Activated T-cell treated with anti-CD3 and anti-CD28 coated beads, Interleukin-2, amount 50 U/mL, for 4 hours (primary cell): ENCODE measurements at regions not wholly inside any gene's neighbourhood (a gene's known extent, or its start where the extent isn't known, plus 50 kb on each side); places are given as distances from the start of the nearest gene placed in this dataset.

ENCODE experiments used
- ATAC-seq, 2 donors: fragments of 200-7000 bp; cut with Tn5 transposase; one replicate each; pipeline ENCODE4 v1.10.0; 2021
- DNase-seq: peaks from one replicate; pipeline ENCODE4 v3.0.0-alpha.2; 2020
- H3K27me3 Mint-ChIP-seq: one replicate; pipeline ENCODE4 v1.8.0; 2021; ENCODE audit warnings: low read depth, mixed read lengths
- H3K36me3 Mint-ChIP-seq: one replicate; pipeline ENCODE4 v1.8.0; 2022; ENCODE audit warnings: mixed read lengths; ENCODE audit not compliant: insufficient read depth
- H3K4me1 Mint-ChIP-seq: one replicate; pipeline ENCODE4 v1.8.0; 2021; ENCODE audit warnings: low read depth, mixed read lengths
- H3K4me3 Mint-ChIP-seq: one replicate; pipeline ENCODE4 v1.8.0; 2021; ENCODE audit warnings: mild to moderate bottlenecking, moderate library complexity, mixed read lengths
- H3K9me3 Mint-ChIP-seq: one replicate; pipeline ENCODE4 v1.8.0; 2021; ENCODE audit warnings: mixed read lengths

- H3K4me3 Mint-ChIP-seq, result no peak overlapping the region
- no peak for ATAC-seq
- no peaks in the 10 kb centered on the region for H3K36me3 Mint-ChIP-seq
- DNase-seq, result no peak
- H3K4me1 Mint-ChIP-seq, result no peaks in the 10 kb centered on the region
- peaks cover 5% of the 10 kb centered on the region for H3K27me3 Mint-ChIP-seq
- H3K9me3 Mint-ChIP-seq, result peaks cover 4% of the 10 kb centered on the region
Observed at GRCh38 chr16:86424985-86425384, 85.3 kb upstream of the FOXF1 start.

DNA sequence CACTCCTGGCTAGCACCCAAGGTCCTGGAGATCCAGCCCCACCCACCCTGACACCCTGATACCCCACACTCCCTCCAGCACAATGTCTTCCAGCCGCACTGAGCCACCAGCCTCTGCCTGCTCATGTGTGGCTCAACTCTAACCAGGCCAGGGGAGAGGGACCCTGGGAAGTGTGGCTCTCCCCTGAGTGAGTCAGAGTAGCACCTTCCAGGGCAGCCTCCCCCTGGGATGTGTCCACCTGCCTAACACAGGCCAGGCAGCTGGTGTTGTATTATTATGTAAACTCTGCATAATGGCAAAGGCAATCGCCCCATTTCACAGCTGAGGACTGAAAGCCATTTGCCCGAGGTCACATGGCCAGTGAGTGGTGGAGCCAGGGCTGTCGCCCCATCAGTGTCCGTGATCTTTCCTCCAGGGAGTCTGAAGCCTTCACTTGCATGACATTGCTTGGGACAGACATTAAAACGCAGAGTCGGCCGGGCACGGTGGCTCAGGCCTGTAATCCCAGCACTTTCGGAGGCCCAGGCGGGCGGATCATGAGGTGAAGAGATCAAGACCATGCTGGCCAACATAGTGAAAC lies 84.2 kb upstream of the FOXF1 start:
- ATAC-seq (no peak), DNase-seq (no peak)
- H3K27me3 Mint-ChIP-seq, result peaks cover 8% of the 10 kb centered on the region
- no peak overlapping the region for H3K4me3 Mint-ChIP-seq
- peaks cover 3% of the 10 kb centered on the region for H3K9me3 Mint-ChIP-seq
- H3K4me1 Mint-ChIP-seq, result no peaks in the 10 kb centered on the region
- no peaks in the 10 kb centered on the region for H3K36me3 Mint-ChIP-seq

- DNase-seq (no peak), ATAC-seq (no peak)
- H3K4me1 Mint-ChIP-seq, result no peaks in the 10 kb centered on the region
- H3K4me3 Mint-ChIP-seq, result no peak overlapping the region
- H3K27me3 Mint-ChIP-seq, result peaks cover 10% of the 10 kb centered on the region
- no peaks in the 10 kb centered on the region for H3K36me3 Mint-ChIP-seq
- H3K9me3 Mint-ChIP-seq, result no peaks in the 10 kb centered on the region
Observed at GRCh38 chr16:86427433-86427851, 82.9 kb upstream of the FOXF1 start.

DNA sequence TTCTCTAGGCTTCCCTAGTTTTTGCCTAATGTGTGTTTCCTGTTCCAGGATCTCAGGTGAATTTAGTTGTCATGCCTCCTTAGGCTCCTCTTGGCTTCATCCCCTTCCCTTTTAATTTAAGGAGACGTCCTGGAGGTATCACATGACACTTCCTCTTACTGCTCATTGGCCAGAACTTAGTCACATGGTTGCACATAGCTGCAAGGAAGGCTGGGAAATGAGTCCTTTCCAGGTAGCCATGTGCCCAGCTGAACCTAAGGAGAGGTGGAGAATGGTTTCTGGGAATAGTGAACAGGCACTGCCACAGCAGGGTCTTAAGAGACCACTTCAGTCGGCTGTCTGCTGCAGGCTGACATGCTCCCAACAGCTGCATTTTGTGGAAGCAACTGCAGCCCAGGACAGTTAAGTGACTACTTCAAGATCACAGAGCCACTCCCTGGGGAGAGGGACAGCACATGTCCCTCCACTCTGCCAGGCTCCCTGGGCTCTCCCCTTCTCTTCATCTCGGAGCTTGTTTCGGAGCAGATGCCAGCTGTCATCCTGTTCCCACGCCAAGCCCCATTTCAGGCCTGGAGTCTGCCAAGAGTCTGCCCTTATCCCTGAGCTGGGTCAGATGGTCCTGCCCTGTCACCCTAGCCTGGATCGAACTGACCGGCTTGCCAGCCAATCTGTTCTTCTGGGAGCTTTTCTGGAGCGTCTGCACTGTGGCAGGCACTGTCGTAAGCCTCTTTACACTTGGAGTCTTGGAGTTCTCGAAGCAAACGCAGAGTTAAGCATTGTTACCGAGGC lies 81.4 kb upstream of the FOXF1 start:
- no peak for DNase-seq
- no peaks in the 10 kb centered on the region for H3K36me3 Mint-ChIP-seq
- peaks cover 10% of the 10 kb centered on the region for H3K27me3 Mint-ChIP-seq
- no peaks in the 10 kb centered on the region for H3K4me1 Mint-ChIP-seq
- H3K9me3 Mint-ChIP-seq, result no peaks in the 10 kb centered on the region
- ATAC-seq, result no peak
- no peak overlapping the region for H3K4me3 Mint-ChIP-seq

- no peaks in the 10 kb centered on the region for H3K9me3 Mint-ChIP-seq
- H3K36me3 Mint-ChIP-seq, result no peaks in the 10 kb centered on the region
- ATAC-seq, result no peak
- DNase-seq, result no peak
- H3K4me3 Mint-ChIP-seq, result no peak overlapping the region
- no peaks in the 10 kb centered on the region for H3K4me1 Mint-ChIP-seq
- peaks cover 8% of the 10 kb centered on the region for H3K27me3 Mint-ChIP-seq
Observed at GRCh38 chr16:86429663-86430062, 80.7 kb upstream of the FOXF1 start.

DNA sequence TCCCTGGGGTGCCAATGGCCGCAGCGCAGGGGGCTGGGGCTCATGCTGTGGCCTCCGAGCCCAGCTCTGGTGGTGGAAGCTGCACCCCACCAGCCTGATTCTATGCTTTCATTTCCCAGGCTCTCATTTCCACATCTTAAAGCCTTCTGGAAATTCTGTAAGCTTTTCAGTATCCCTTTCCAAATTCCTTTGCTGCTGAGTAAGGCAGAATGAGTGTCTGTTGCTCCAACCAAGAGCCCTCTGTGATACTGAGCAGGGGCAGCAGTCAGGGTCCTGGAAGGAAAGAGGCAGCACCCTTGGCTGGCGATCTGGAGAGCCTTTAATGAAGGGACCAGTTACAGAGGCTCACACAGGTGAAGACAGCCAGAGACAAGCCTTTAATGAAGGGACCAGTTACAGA lies 79.5 kb upstream of the FOXF1 start:
- peaks cover 6% of the 10 kb centered on the region for H3K27me3 Mint-ChIP-seq
- H3K36me3 Mint-ChIP-seq, result no peaks in the 10 kb centered on the region
- DNase-seq (no peak), ATAC-seq (no peak)
- H3K4me1 Mint-ChIP-seq, result no peaks in the 10 kb centered on the region
- no peak overlapping the region for H3K4me3 Mint-ChIP-seq
- H3K9me3 Mint-ChIP-seq, result no peaks in the 10 kb centered on the region

- Mint-ChIP-seq H3K36me3 (no peaks in the 10 kb centered on the region), H3K27me3 (peaks cover 5% of the 10 kb centered on the region), H3K4me1 (no peaks in the 10 kb centered on the region), H3K4me3 (no peak overlapping the region), H3K9me3 (no peaks in the 10 kb centered on the region)
- DNase-seq (no peak), ATAC-seq (no peak)
Observed at GRCh38 chr16:86431540-86431939, 78.8 kb upstream of the FOXF1 start.

GRCh38 chr16:86432048-86432447 lies 78.3 kb upstream of the FOXF1 start:
- Mint-ChIP-seq H3K4me3 (no peak overlapping the region), H3K27me3 (peaks cover 5% of the 10 kb centered on the region), H3K9me3 (no peaks in the 10 kb centered on the region), H3K4me1 (no peaks in the 10 kb centered on the region), H3K36me3 (no peaks in the 10 kb centered on the region)
- DNase-seq, result no peak
- ATAC-seq, result no peak

DNA sequence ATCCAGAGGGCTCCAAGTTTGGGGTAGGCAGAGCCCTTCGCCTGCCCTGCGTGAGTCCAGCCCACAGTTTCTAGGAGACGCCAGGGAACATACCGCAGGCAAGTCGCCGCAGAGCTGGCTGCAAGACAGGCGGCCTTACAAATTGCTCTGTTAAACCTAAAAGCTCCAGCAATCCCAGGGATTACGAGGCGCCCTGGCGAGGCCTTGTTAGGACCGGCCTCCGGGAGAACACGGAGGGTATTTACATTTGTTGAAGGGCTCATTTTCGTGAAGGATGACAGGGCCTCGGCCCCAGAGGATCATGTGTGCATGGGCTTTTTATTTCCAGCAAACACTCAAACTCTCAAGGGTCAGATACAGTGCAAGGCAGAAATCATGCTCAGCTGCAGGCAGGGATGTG lies 77.6 kb upstream of the FOXF1 start:
- Mint-ChIP-seq H3K36me3 (no peaks in the 10 kb centered on the region), H3K27me3 (peaks cover 8% of the 10 kb centered on the region), H3K9me3 (no peaks in the 10 kb centered on the region), H3K4me1 (no peaks in the 10 kb centered on the region), H3K4me3 (no peak overlapping the region)
- ATAC-seq (no peak), DNase-seq (no peak)

DNA sequence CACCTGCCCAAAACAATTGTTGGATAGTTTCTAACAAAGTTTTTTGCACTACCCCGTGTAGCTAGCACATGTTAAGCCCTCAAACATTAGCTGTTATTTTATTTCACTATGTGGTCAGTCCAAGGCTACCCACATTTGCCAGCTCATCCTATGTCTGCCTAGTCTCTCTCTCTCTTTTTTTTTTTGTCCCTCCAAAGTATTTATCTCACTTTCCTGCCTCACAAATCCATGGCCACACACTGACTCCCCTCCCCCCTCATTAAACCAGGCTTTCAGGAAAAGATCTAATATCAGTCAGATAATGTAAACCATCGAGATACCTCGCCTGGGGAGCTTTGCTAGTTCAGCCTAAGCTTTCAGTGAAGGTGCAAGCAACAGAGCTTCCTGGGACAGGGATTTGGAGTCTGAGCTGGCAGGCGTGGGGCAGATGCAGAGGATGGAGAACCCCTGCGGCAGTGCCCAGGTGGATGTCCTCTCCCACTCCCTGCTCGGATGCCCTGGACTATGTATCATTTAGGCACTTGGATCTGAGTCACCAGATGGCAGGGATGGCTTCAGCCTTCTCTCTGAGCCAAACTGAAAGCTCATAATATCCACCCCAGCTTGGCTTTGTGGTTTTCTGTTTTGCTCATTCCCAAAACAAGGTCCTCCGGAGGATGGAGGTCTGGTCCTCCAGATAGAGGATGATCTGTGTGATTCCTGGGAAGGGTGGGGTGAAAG lies 73.7 kb upstream of the FOXF1 start:
- H3K4me3 Mint-ChIP-seq, result no peak overlapping the region
- H3K4me1 Mint-ChIP-seq, result no peaks in the 10 kb centered on the region
- peaks cover 4% of the 10 kb centered on the region for H3K27me3 Mint-ChIP-seq
- ATAC-seq, result no peak
- H3K36me3 Mint-ChIP-seq, result no peaks in the 10 kb centered on the region
- H3K9me3 Mint-ChIP-seq, result no peaks in the 10 kb centered on the region
- DNase-seq, result no peak

- Mint-ChIP-seq H3K36me3 (no peaks in the 10 kb centered on the region), H3K4me3 (no peak overlapping the region), H3K9me3 (no peaks in the 10 kb centered on the region), H3K4me1 (no peaks in the 10 kb centered on the region), H3K27me3 (peaks cover 8% of the 10 kb centered on the region)
- DNase-seq (no peak), ATAC-seq (no peak)
Observed at GRCh38 chr16:86437348-86437747, 73.0 kb upstream of the FOXF1 start.

DNA sequence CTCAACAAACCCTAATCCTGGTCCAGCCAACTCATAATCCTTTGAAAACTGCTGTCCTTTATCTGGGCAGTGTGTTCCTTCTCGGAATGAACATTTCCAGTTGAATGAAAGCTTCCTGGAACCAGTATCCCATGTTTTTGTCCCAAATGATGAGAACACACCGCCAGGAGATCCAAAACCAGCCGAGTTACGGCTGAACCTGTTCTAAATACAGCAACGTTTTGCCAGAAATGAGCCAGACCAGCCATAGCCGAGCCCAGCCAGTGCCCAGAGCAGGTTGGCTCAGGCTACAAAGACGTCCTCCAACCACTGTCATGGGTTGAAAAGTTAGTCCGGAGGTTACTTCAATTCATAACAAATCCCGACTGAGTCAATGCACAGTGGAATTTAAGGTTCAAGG lies 67.6 kb upstream of the FOXF1 start:
- H3K36me3 Mint-ChIP-seq, result no peaks in the 10 kb centered on the region
- peaks cover 14% of the 10 kb centered on the region for H3K27me3 Mint-ChIP-seq
- H3K4me3 Mint-ChIP-seq, result no peak overlapping the region
- ATAC-seq (no peak), DNase-seq (no peak)
- no peaks in the 10 kb centered on the region for H3K9me3 Mint-ChIP-seq
- H3K4me1 Mint-ChIP-seq, result no peaks in the 10 kb centered on the region

DNA sequence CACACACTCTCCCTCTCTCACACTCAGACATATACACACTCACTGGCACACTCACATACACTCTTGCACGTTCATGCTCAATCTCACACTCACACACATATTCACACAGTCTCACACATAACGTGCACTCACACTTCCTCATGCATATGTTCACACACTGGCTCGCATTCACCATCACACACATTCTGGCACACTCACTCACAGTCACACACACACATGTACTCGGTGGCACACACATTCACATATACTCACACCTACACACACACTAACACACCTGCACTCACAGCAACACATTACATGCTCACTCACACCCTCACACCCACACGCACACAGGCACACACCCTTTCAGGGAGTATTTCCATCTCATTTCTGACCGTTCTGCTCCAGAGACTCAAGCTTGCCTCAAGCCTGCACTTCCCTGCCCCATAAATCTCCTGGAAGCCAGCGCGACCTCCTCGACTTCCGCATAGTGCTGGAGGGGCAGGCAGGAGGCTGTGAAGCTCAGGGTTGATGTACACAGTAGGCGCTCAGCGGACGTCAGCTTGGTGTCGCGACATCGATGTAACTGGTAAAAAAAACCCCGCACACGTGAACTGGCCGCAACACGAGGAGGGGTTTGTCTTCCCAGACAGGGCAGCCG lies 66.7 kb upstream of the FOXF1 start:
- H3K36me3 Mint-ChIP-seq, result no peaks in the 10 kb centered on the region
- H3K4me3 Mint-ChIP-seq, result no peak overlapping the region
- no peak for DNase-seq
- ATAC-seq, result no peak
- H3K27me3 Mint-ChIP-seq, result peaks cover 14% of the 10 kb centered on the region
- no peaks in the 10 kb centered on the region for H3K4me1 Mint-ChIP-seq
- no peaks in the 10 kb centered on the region for H3K9me3 Mint-ChIP-seq

GRCh38 chr16:86444261-86444660 lies 66.1 kb upstream of the FOXF1 start:
- Mint-ChIP-seq H3K27me3 (peaks cover 14% of the 10 kb centered on the region), H3K4me1 (no peaks in the 10 kb centered on the region), H3K4me3 (no peak overlapping the region), H3K36me3 (no peaks in the 10 kb centered on the region), H3K9me3 (no peaks in the 10 kb centered on the region)
- DNase-seq (no peak), ATAC-seq (no peak)
